Osteoblast (primary cell): ENCODE measurements at regions not wholly inside any gene's neighbourhood (a gene's known extent, or its start where the extent isn't known, plus 50 kb on each side); places are given as distances from the start of the nearest gene placed in this dataset.
A peak's percentile ranks its signal among the peaks of the same experiment; 100 is the strongest.

Experiments
- DNase-seq: peaks from one replicate; pipeline ENCODE4 v3.0.0; 2011; ENCODE audit warnings: low spot score, mixed read lengths; ENCODE audit not compliant: insufficient read length; ENCODE audit errors: missing footprints
- H2AFZ ChIP-seq: 2 replicates; pipeline ENCODE4 v1.6.0; 2011; ENCODE audit warnings: mild to moderate bottlenecking, low read length
- H3K27ac ChIP-seq: 2 replicates; pipeline ENCODE4 v1.5.1; 2011; ENCODE audit warnings: mild to moderate bottlenecking, low read depth, low read length, moderate library complexity
- H3K27me3 ChIP-seq: 2 replicates; pipeline ENCODE4 v1.6.0; 2012; ENCODE audit warnings: mild to moderate bottlenecking, control low read depth, inconsistent platforms, low read length, moderate library complexity; ENCODE audit not compliant: insufficient read depth
- H3K36me3 ChIP-seq: 2 replicates; pipeline ENCODE4 v1.5.1; 2011; ENCODE audit warnings: mild to moderate bottlenecking, low read length, control low read depth, moderate library complexity; ENCODE audit not compliant: insufficient read depth
- H3K4me1 ChIP-seq: 2 replicates; pipeline ENCODE4 v1.5.1; 2011; ENCODE audit warnings: mild to moderate bottlenecking, low read length, control low read depth, moderate library complexity; ENCODE audit not compliant: insufficient read depth
- H3K4me2 ChIP-seq: 2 replicates; pipeline ENCODE4 v1.6.0; 2011; ENCODE audit warnings: mild to moderate bottlenecking, low read length; ENCODE audit not compliant: insufficient read depth
- H3K4me3 ChIP-seq: fragments of 200-600 bp; sonication (generic); 3 replicates; pipeline ENCODE4 v1.5.1; 2012; ENCODE audit warnings: mild to moderate bottlenecking, low read length, inconsistent platforms; ENCODE audit not compliant: insufficient read depth
- H3K79me2 ChIP-seq: 2 replicates; pipeline ENCODE4 v1.6.0; 2012; ENCODE audit warnings: mild to moderate bottlenecking, low read length, control low read depth, inconsistent platforms; ENCODE audit not compliant: insufficient read depth
- H3K9me3 ChIP-seq: 2 replicates; pipeline ENCODE4 v1.5.1; 2011; ENCODE audit warnings: low read depth, low read length, control low read depth
- H4K20me1 ChIP-seq: 2 replicates; pipeline ENCODE4 v1.6.0; 2012; ENCODE audit warnings: mild to moderate bottlenecking, low read length, control low read depth; ENCODE audit not compliant: insufficient read depth
- CTCF ChIP-seq: IDR thresholded peaks from 2 replicates; pipeline ENCODE4 v1.5.1; 2011; ENCODE audit warnings: mild to moderate bottlenecking, low read depth, low read length, moderate library complexity; ENCODE audit errors: extremely low read depth

GRCh38 chr13:40391788-40392187, 274.7 kb downstream of the FOXO1 start:
- no peak overlapping the region for H2AFZ ChIP-seq
- TF ChIP-seq CTCF: no peak
- no peak for DNase-seq

GRCh38 chr13:40394304-40394985, 272.0 kb downstream of the FOXO1 start:
- Histone ChIP-seq H2AFZ (peak overlapping the region; percentile 49), H3K27me3 (no peaks in the 10 kb centered on the region), H3K79me2 (no peaks in the 10 kb centered on the region), H4K20me1 (no peaks in the 10 kb centered on the region), H3K4me2 (no peak overlapping the region), H3K36me3 (no peaks in the 10 kb centered on the region), H3K9me3 (no peaks in the 10 kb centered on the region), H3K4me3 (no peak overlapping the region), H3K4me1 (peaks cover 7% of the 10 kb centered on the region), H3K27ac (no peak overlapping the region)
- peak; percentile 67 for DNase-seq
- no peak for TF ChIP-seq CTCF

More at GRCh38 chr13:40391788-40392187, 274.7 kb downstream of the FOXO1 start:
- H3K9me3 ChIP-seq: no peaks in the 10 kb centered on the region
- H3K4me1 ChIP-seq: peaks cover 17% of the 10 kb centered on the region
- no peaks in the 10 kb centered on the region for H3K36me3 ChIP-seq
- H3K4me2 ChIP-seq: no peak overlapping the region
- no peak overlapping the region for H3K4me3 ChIP-seq
- H3K27ac ChIP-seq: no peak overlapping the region
- H3K27me3 ChIP-seq: no peaks in the 10 kb centered on the region
- no peaks in the 10 kb centered on the region for H4K20me1 ChIP-seq
- no peaks in the 10 kb centered on the region for H3K79me2 ChIP-seq

GRCh38 chr13:40398065-40398464, 268.4 kb downstream of the FOXO1 start:
- Histone ChIP-seq H3K4me1 (peaks cover 24% of the 10 kb centered on the region), H3K36me3 (no peaks in the 10 kb centered on the region), H3K9me3 (no peaks in the 10 kb centered on the region), H3K4me3 (no peak overlapping the region), H3K27me3 (no peaks in the 10 kb centered on the region), H3K4me2 (no peak overlapping the region), H2AFZ (no peak overlapping the region), H3K79me2 (no peaks in the 10 kb centered on the region), H4K20me1 (no peaks in the 10 kb centered on the region), H3K27ac (no peak overlapping the region)
- TF ChIP-seq CTCF: no peak
- DNase-seq: no peak

GRCh38 chr13:40399756-40400155, 266.7 kb downstream of the FOXO1 start:
- H3K4me1 ChIP-seq: peaks cover 24% of the 10 kb centered on the region
- no peak overlapping the region for H2AFZ ChIP-seq
- no peaks in the 10 kb centered on the region for H3K27me3 ChIP-seq
- H4K20me1 ChIP-seq: no peaks in the 10 kb centered on the region
- TF ChIP-seq CTCF: no peak
- no peaks in the 10 kb centered on the region for H3K9me3 ChIP-seq
- no peak for DNase-seq
- H3K4me3 ChIP-seq: no peak overlapping the region
- H3K4me2 ChIP-seq: no peak overlapping the region
- no peaks in the 10 kb centered on the region for H3K79me2 ChIP-seq
- H3K27ac ChIP-seq: no peak overlapping the region
- no peaks in the 10 kb centered on the region for H3K36me3 ChIP-seq
